T-cell (primary cell): ENCODE measurements at regions not wholly inside any gene's neighbourhood (a gene's known extent, or its start where the extent isn't known, plus 50 kb on each side); places are given as distances from the start of the nearest gene placed in this dataset.

Experiments used
- ATAC-seq, 4 experiments: fragments of 200-7000 bp in 3 of 4; fragments of 150-1000 bp in 1 of 4; cut with Tn5 transposase; replicated peaks in 1 of 4; 1 replicate in 3 of 4; 2 replicates in 1 of 4; pipeline ENCODE4 v1.10.0; 2021; ENCODE audit warnings: moderate library complexity in 3 of 4, mild to moderate bottlenecking in 2 of 4, moderate number of reproducible peaks in 1 of 4
- CTCF ChIA-PET, 2 donors: fragments of 300-600 bp; sonication (Branson Sonifier 250); formaldehyde crosslinking; loops; one replicate each; lab custom pipeline; 2022; ENCODE audit warnings: antibody characterized with exemption in 2 of 2; lab: Charles Lee
- POLR2A ChIA-PET, 2 donors: fragments of 300-600 bp; sonication (Branson Sonifier 250); formaldehyde crosslinking; loops; one replicate each; lab custom pipeline; 2022; ENCODE audit warnings: antibody characterized with exemption in 2 of 2; lab: Charles Lee
- DNase-seq, 35 experiments: peaks; one replicate each; pipeline versions ENCODE4 v3.0.0 to v3.0.0-alpha.2; 2013 to 2023
- H3K27ac ChIP-seq: one replicate; pipeline ENCODE4 v1.5.1; 2013; ENCODE audit warnings: low read length
- H3K27me3 ChIP-seq, 2 experiments: replicated peaks in 1 of 2; 1 replicate in 1 of 2; 2 replicates in 1 of 2; pipeline versions ENCODE4 v1.6.1 to v1.7.0; 2013; ENCODE audit warnings: low read length in 1 of 2, mixed read lengths in 1 of 2; ENCODE audit not compliant: control insufficient read depth in 2 of 2, insufficient read depth in 2 of 2; ENCODE audit errors: extremely low read depth in 1 of 2
- H3K36me3 ChIP-seq, 2 donors: 1 replicate in 1 of 2; 2 replicates in 1 of 2; pipeline versions ENCODE4 v1.6.1 to v1.7.0; 2013; ENCODE audit warnings: low read length in 1 of 2; ENCODE audit not compliant: control insufficient read depth in 2 of 2, insufficient read depth in 1 of 2; ENCODE audit errors: extremely low read depth in 1 of 2
- H3K4me1 ChIP-seq, 2 experiments: 1 replicate in 1 of 2; 2 replicates in 1 of 2; pipeline versions ENCODE4 v1.6.1 to v1.7.0; 2013; ENCODE audit warnings: low read length in 2 of 2, mixed read lengths in 1 of 2; ENCODE audit not compliant: insufficient read depth in 2 of 2, control insufficient read depth in 1 of 2; ENCODE audit errors: extremely low read depth in 1 of 2
- H3K4me3 ChIP-seq, 2 donors: 1 replicate in 1 of 2; 2 replicates in 1 of 2; pipeline versions ENCODE4 v1.5.1 to v1.7.0; 2013; ENCODE audit warnings: mild to moderate bottlenecking in 2 of 2, low read length in 1 of 2, moderate library complexity in 1 of 2; ENCODE audit not compliant: control insufficient read depth in 1 of 2; ENCODE audit errors: extremely low read depth in 1 of 2
- H3K9me3 ChIP-seq: 2 replicates; pipeline ENCODE4 v1.7.0; 2013
- H3K27ac Mint-ChIP-seq, 2 donors: one replicate each; pipeline ENCODE4 v1.8.0; 2020 to 2021; ENCODE audit warnings: mild to moderate bottlenecking in 2 of 2, mixed read lengths in 2 of 2
- H3K27me3 Mint-ChIP-seq, 2 donors: one replicate each; pipeline ENCODE4 v1.8.0; 2021 to 2022; ENCODE audit warnings: mixed read lengths in 2 of 2
- H3K36me3 Mint-ChIP-seq: one replicate; pipeline ENCODE4 v1.8.0; 2021; ENCODE audit warnings: mixed read lengths
- H3K4me1 Mint-ChIP-seq, 3 donors: one replicate each; pipeline ENCODE4 v1.8.0; 2020 to 2022; ENCODE audit warnings: mixed read lengths in 3 of 3, mild to moderate bottlenecking in 1 of 3
- H3K4me3 Mint-ChIP-seq, 3 donors: one replicate each; pipeline ENCODE4 v1.8.0; 2020 to 2022; ENCODE audit warnings: mild to moderate bottlenecking in 3 of 3, mixed read lengths in 3 of 3, moderate library complexity in 3 of 3
- H3K9me3 Mint-ChIP-seq, 3 donors: one replicate each; pipeline ENCODE4 v1.8.0; 2020 to 2022; ENCODE audit warnings: mixed read lengths in 3 of 3
- WGBS: methylation state at CpG from one replicate; pipeline ENCODE4 v1.1.5; 2013; ENCODE audit warnings: missing lambda C conversion rate; ENCODE audit not compliant: insufficient coverage; 5-methylcytosine and 5-hydroxymethylcytosine counted together

DNA sequence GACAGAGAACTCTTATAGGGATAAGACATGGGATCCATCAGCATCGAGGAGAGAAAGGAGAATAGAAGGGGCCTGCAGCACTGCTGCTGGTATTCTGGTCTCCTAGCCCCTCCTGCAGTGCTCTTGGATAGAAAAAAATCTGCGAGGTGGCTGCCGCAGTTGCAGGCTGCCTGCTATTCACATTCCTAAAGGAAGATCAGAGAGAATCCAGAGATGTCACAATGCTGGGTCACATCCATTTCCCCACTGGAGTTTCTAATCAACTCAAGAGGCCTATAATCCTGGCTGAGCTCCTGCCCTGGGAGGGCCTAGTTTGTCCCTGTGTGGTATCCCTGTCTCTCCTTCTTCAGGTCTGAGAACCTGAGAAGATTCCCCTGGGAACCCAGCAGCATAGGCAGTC, 357.8 kb downstream of the MAFB start:
- peaks cover 6 to 18% of the 10 kb centered on the region in 2 donors for H3K27me3 Mint-ChIP-seq
- Histone ChIP-seq H3K4me1 (no peaks in the 10 kb centered on the region), H3K27me3 (peaks cover 0 to 7% of the 10 kb centered on the region in 2 experiments), H3K9me3 (no peaks in the 10 kb centered on the region), H3K36me3 (no peaks in the 10 kb centered on the region), H3K4me3 (no peak overlapping the region), H3K27ac (no peak overlapping the region)
- DNase-seq (no peak), ATAC-seq (no peak)
- H3K36me3 Mint-ChIP-seq: no peaks in the 10 kb centered on the region
- peaks cover 0 to 9% (median 0%) of the 10 kb centered on the region in 3 donors for H3K9me3 Mint-ChIP-seq
- H3K4me1 Mint-ChIP-seq: no peaks in the 10 kb centered on the region
- WGBS: 70% methylated on average over 3 of the region's 3 CpGs
- ChIA-PET CTCF (no interaction called here), POLR2A (no interaction called here)
- H3K4me3 Mint-ChIP-seq: no peak overlapping the region
- no peak overlapping the region for H3K27ac Mint-ChIP-seq

GRCh38 chr20:40329321-40329720, 359.7 kb downstream of the MAFB start:
- no peak overlapping the region for H3K4me3 Mint-ChIP-seq
- no peaks in the 10 kb centered on the region for H3K4me1 Mint-ChIP-seq
- H3K36me3 Mint-ChIP-seq: no peaks in the 10 kb centered on the region
- Histone ChIP-seq H3K27me3 (peaks cover 0 to 4% of the 10 kb centered on the region in 2 experiments), H3K9me3 (no peaks in the 10 kb centered on the region), H3K36me3 (no peaks in the 10 kb centered on the region), H3K27ac (no peak overlapping the region), H3K4me1 (no peaks in the 10 kb centered on the region), H3K4me3 (no peak overlapping the region)
- peaks cover 0 to 9% (median 0%) of the 10 kb centered on the region in 3 donors for H3K9me3 Mint-ChIP-seq
- ATAC-seq (no peak), DNase-seq (no peak)
- ChIA-PET CTCF (no interaction called here), POLR2A (no interaction called here)
- no CpG with 5 or more reads among the region's 2 CpGs for WGBS
- no peak overlapping the region for H3K27ac Mint-ChIP-seq
- H3K27me3 Mint-ChIP-seq: peaks cover 3 to 12% of the 10 kb centered on the region in 2 donors

DNA sequence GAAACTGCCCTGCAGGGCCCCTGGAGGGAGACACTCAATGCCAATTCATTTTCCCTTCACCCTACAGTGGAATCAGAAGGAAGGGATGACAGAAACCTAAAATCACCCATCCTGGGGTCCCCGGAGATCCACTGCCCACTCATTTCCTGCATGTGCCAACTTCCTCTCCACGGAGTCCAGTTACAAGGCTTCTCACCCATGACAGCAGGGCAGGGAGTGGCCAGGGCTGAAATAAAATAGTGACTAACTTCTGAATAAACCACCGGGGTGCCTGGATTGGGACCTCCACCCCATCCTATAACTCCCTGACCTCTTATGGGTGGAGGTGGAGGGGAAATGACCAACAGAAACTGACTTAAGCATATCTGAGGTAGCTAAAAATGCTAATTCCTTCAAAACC, 362.3 kb downstream of the MAFB start:
- Histone ChIP-seq H3K36me3 (no peaks in the 10 kb centered on the region), H3K4me1 (no peaks in the 10 kb centered on the region), H3K4me3 (no peak overlapping the region), H3K9me3 (no peaks in the 10 kb centered on the region), H3K27me3 (no peaks in the 10 kb centered on the region), H3K27ac (no peak overlapping the region)
- WGBS: 0% methylated on average over 1 of the region's 3 CpGs
- peak in 1 of 35 experiments; percentile 21 for DNase-seq
- Mint-ChIP-seq H3K27ac (no peak overlapping the region), H3K4me1 (no peaks in the 10 kb centered on the region), H3K4me3 (no peak overlapping the region), H3K9me3 (peaks cover 0 to 4% (median 0%) of the 10 kb centered on the region in 3 donors), H3K36me3 (no peaks in the 10 kb centered on the region), H3K27me3 (peaks cover 3 to 9% of the 10 kb centered on the region in 2 donors)
- CTCF ChIA-PET: no interaction called here
- ATAC-seq: no peak
- POLR2A ChIA-PET: no interaction called here

- no peaks in the 10 kb centered on the region for H3K36me3 Mint-ChIP-seq
- no peak for DNase-seq
- no peak overlapping the region for H3K27ac Mint-ChIP-seq
- no peaks in the 10 kb centered on the region for H3K9me3 Mint-ChIP-seq
- Histone ChIP-seq H3K27ac (no peak overlapping the region), H3K4me3 (no peak overlapping the region), H3K27me3 (peaks cover 0 to 2% of the 10 kb centered on the region in 2 experiments), H3K36me3 (no peaks in the 10 kb centered on the region), H3K4me1 (no peaks in the 10 kb centered on the region), H3K9me3 (no peaks in the 10 kb centered on the region)
- POLR2A ChIA-PET: no interaction called here
- ATAC-seq: no peak
- H3K4me1 Mint-ChIP-seq: no peaks in the 10 kb centered on the region
- no peak overlapping the region for H3K4me3 Mint-ChIP-seq
- H3K27me3 Mint-ChIP-seq: peaks cover 3 to 9% of the 10 kb centered on the region in 2 donors
- CTCF ChIA-PET: no interaction called here
- no CpG with 5 or more reads among the region's 2 CpGs for WGBS
Observed at GRCh38 chr20:40325006-40325568, 363.9 kb downstream of the MAFB start.

GRCh38 chr20:40323361-40323794, 365.7 kb downstream of the MAFB start:
- no peak for ATAC-seq
- no peaks in the 10 kb centered on the region for H3K36me3 ChIP-seq
- peaks cover 3 to 13% of the 10 kb centered on the region in 2 donors for H3K27me3 Mint-ChIP-seq
- no peaks in the 10 kb centered on the region for H3K4me1 ChIP-seq
- H3K9me3 Mint-ChIP-seq: no peaks in the 10 kb centered on the region
- H3K4me3 ChIP-seq: no peak overlapping the region
- DNase-seq: peak in 1 of 35 experiments; percentile 12
- no peaks in the 10 kb centered on the region for H3K9me3 ChIP-seq
- H3K27me3 ChIP-seq: peaks cover 0 to 2% of the 10 kb centered on the region in 2 experiments
- H3K27ac ChIP-seq: no peak overlapping the region
- no peak overlapping the region for H3K27ac Mint-ChIP-seq
- H3K36me3 Mint-ChIP-seq: no peaks in the 10 kb centered on the region
- no CpG with 5 or more reads among the region's 5 CpGs for WGBS
- no peak overlapping the region for H3K4me3 Mint-ChIP-seq
- CTCF ChIA-PET: interaction anchor here in 1 of 2 donors (0.6 kb wide), 1 partner anchor 1248 kb away, joined by 11 read pairs; no protein-coding TSS in a partner anchor
- no peaks in the 10 kb centered on the region for H3K4me1 Mint-ChIP-seq
- POLR2A ChIA-PET: interaction anchor here in 1 of 2 donors (0.7 kb wide), 1 partner anchor 13 kb away, joined by 5 read pairs; no protein-coding TSS in a partner anchor

DNA sequence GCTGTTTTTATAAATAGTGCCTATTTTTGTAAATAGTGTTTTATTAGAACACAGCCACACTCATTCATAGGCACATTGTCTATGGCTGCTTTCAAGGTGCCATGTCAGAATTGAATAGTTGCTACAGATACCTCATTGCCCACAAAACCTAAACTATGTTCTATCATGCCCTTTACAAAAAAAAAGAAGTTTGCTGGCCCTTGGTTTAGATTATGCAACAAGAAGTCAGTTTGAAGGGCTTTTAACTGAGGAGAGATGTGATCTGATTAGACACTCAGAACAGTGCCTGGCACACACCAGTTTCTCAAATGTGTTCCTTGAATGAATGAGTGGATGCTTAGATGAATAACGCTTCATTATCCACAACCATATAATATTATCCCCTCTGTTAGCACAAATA, 366.1 kb downstream of the MAFB start:
- ChIA-PET CTCF (interaction anchor here in 1 of 2 donors (0.6 kb wide), 1 partner anchor 1247 kb away, joined by 11 read pairs; no protein-coding TSS in a partner anchor), POLR2A (no interaction called here)
- H3K4me1 Mint-ChIP-seq: no peaks in the 10 kb centered on the region
- peaks cover 0 to 2% of the 10 kb centered on the region in 2 experiments for H3K27me3 ChIP-seq
- no peak overlapping the region for H3K27ac Mint-ChIP-seq
- H3K27ac ChIP-seq: no peak overlapping the region
- DNase-seq (no peak), ATAC-seq (no peak)
- H3K27me3 Mint-ChIP-seq: peaks cover under 1 to 12% of the 10 kb centered on the region in 2 donors
- no peaks in the 10 kb centered on the region for H3K4me1 ChIP-seq
- no peaks in the 10 kb centered on the region for H3K36me3 ChIP-seq
- H3K4me3 ChIP-seq: no peak overlapping the region
- no peak overlapping the region for H3K4me3 Mint-ChIP-seq
- no peaks in the 10 kb centered on the region for H3K9me3 ChIP-seq
- no peaks in the 10 kb centered on the region for H3K36me3 Mint-ChIP-seq
- H3K9me3 Mint-ChIP-seq: no peaks in the 10 kb centered on the region
- WGBS: no CpG with 5 or more reads among the region's 1 CpG
